ENCODE measurements at regions not wholly inside any gene's neighbourhood (a gene's known extent, or its start where the extent isn't known, plus 50 kb on each side); places are given as distances from the start of the nearest gene placed in this dataset.

DNA sequence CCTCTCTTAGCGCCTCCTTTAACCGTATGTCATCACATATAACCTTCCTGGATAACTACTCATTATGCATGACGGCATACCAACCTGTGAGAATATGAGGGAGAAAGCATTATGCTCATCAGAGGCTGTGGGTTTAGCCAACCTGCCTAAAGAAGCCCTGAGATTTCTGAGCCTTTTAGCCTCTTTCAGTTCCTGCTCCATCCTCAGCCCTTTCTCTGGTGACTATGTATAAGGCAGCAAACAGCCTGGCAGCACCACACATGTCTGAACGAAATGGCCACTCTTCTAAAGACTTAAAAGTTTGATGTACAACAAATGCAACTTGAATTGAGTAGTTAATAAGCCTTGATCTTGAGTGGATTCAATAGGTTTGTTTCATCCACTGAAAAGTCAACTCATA lies 64.8 kb upstream of the SOX5 start:
- DNase-seq (ENCODE audit: low read depth, low spot score) = no peak

DNA sequence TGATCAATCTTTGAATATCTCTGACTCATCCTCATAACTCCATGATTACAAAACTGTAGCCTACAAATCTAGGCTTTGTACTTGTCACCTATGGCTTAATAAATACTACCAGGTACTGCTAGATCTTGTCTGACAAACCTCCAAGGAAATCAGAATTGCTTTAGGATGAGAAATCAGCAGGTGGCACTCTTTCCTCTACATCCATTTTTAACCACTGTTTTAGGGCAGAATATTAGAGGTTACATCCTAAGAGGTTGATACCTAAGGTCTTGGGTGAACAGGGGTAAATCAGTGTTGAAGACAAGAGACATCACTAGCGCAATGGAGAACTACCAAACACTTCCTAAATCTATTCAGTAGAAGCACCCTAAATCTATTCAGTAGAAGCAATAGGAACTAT lies 63.1 kb upstream of the SOX5 start:
- DNase-seq (ENCODE audit: low read depth, low spot score) = peak; percentile 10

DNA sequence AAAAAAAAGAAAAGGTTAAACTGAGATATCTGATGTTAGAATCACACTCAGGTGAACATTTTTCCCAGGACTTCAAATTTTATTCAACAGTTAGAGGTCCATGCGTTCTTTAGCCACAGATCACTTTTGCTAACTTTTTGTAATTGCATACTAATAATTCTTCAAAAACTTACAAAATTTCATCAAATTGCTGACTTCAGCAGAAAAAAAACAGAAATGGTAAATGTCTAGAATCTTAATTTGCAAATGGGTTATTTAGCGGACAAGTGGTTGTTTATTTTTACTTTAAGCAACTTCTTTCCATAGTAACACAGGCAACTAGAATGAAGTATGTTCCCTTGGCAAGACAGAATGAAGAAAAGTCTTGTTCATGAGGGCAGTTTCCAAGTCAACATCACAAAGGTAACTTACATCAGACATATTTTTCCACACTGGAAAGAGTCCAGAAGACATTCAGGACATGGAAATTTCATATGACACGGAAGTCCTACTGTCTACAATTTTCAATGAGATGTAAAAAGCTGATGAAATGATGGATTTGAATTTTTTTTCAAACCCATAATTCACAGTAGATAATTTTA lies 62.5 kb upstream of the SOX5 start:
- no peak for DNase-seq (ENCODE audit: low read depth, low spot score)

DNA sequence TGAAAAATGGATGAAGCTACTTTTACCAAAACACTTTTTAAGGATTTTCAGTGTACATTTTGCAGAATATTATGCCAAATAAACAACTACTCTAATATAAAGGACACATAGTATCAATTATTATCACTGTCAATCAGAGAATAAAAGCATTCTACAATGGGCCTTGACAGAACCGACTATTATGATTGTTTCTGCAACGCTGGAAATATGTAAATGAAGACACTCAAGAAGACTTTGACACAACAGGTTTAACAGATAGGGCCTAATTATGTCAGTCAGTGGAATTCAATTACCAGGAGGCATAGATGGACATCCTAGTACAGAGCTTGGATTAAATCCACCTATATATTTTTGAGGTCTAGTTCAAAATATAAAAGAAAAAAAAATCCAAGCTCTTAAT lies 58.7 kb upstream of the SOX5 start:
- DNase-seq (ENCODE audit: low read depth, low spot score) = no peak
